GM12892 (cell line): ENCODE measurements at regions not wholly inside any gene's neighbourhood (a gene's known extent, or its start where the extent isn't known, plus 50 kb on each side); places are given as distances from the start of the nearest gene placed in this dataset.

Source experiments
- POLR2A ChIP-seq: IDR thresholded peaks from 2 replicates; pipeline ENCODE4 v1.6.1; 2011; ENCODE audit warnings: low read depth, low read length, control low read depth
- POLR2AphosphoS5 ChIP-seq: IDR thresholded peaks from 2 replicates; pipeline ENCODE4 v1.6.1; 2011; ENCODE audit warnings: low read depth, low read length, control low read depth

GRCh38 chr16:85520853-85521521, 92.1 kb upstream of the GSE1 start:
- TF ChIP-seq POLR2A, result no peak
- TF ChIP-seq POLR2AphosphoS5, result no peak
